ENCODE measurements at regions not wholly inside any gene's neighbourhood (a gene's known extent, or its start where the extent isn't known, plus 50 kb on each side); places are given as distances from the start of the nearest gene placed in this dataset.

DNA sequence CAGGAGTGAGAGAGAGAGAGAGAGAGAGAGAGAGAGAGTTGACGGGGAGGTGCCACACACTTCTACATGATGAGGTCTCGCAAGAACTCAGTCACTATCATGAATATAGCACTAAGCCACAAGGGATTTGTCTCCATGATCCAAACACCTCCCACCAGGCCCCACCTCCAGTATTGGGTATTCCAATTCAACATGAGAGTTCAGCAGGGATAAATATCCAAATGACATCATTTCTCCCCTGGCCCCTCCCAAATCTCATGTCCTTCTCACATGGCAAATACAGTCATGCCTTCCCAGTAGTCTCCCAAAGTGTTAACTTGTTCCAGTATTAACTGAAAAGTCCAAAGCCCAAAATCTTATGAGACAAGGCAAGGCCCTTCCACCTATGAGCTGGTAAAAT lies 330.7 kb downstream of the CDH26 start:
- DNase-seq = no peak

DNA sequence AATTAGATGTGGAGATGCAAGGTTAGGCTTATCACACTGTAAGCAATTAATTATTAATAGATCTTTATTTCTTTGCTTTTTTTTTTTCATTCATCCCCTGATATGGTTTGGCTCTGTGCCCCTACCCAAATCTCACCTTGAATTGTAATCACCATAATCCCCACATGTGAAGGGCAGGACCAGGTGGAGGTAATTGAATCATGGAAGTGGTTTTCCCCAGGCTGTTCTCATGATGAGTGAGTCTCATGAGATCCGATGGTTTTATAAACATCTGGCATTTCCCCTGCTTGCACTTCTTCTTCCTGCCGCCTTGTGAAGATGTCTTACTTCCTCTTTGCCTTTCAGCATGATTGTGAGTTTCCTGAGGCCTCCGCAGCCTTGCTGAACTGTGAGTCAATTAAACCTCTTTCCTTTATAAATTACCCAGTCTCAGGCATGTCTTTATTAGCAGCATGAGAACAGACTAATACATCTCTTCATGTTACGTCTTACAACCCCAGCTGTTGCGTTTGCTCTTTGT lies 333.8 kb downstream of the CDH26 start:
- DNase-seq = no peak

DNA sequence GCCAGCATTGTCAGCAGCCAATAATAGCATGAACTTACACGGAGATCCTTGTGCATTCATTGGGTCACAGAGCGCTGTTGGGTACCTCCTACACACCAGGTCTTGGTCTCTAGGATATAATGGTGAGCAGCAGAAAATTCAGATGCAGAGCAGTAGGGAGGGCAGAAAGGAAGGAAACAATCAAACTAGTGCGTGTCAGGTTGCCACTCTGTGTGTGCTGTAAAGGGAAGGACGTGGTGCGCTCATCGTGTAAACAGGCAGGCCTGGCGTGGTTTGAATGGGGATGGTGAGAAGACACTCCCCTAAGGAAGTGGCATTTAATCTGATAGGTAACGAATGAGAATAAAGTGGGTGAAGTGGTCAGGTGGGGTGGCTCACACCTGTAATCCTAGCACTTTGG lies 336.4 kb downstream of the CDH26 start:
- DNase-seq = no peak

DNA sequence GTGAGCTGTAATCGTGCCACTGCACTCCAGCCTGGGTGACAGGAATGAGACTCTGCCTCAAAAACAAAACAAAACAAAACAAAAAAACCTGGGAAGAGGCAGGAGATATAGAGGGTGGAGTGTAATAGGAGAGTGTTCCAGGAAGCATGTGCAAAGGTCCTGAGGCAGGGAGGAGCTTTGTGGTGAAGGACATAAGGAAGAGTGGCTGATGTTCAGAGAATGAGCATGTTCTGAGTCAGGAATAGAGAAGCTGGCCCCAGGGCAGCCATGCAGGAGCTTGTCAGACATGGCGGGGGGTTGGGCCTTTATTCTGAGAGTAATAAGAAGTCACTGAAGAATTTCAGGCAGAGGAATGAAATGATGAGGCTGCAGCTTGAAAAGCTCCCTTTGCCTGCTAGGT lies 337.0 kb downstream of the CDH26 start:
- no peak for DNase-seq

DNA sequence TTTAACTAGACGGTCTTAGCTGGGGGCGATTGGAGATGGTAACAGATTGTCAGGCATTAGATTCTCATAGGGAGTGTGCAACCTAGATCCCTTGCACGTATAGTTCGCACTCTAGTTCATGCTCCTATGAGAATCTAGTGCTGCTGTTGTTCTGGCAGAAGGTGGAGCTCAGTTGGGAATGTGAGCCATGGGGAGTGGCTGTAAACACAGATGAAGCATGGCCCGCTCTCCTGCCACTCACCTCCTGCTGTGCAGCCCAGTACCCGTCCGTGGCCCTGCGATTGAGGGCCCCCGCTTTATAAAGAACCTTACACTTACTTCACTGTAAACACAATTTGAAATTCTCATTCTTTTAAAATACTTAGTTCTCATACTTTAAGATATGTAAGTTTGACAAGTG lies 339.4 kb downstream of the CDH26 start:
- DNase-seq = no peak

DNA sequence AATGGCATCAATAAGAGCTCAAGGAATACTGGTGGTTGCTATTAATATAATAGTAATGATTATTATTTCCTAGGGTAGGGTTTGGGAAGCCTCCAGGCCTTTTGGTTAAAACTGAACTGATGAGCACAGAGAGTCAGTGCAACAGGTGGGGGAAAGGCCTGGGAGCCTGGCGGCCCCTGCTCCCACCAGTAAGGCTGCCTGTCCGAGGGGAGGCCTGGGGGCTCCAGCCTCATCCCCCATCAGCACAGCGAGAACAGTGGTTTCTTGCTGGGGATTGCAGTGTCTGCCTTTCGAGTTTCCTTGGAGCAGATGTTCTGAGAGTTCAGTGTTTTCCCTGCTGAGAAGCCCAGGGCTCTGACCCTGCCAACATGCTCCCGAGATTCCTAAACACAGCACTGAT lies 340.4 kb downstream of the CDH26 start:
- no peak for DNase-seq

DNA sequence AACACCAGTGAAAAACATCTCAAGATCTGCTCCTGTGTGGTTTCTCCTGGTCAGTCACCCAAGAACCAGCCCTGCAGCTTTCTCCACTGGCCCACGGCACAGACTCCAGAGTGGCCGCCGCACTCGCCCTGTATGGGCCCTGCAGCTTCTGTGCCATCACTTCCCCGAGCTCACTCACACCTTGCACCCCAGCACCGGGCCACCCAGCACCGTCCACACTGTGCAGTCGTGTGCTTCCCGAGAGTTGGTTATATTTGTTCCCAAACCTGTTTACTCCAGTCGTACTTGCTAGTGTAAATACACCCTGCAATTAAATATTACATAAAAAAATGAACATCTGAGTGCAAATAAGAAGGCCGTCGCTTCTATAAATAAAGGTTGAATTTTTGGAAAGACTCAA lies 341.7 kb downstream of the CDH26 start:
- no peak for DNase-seq

DNA sequence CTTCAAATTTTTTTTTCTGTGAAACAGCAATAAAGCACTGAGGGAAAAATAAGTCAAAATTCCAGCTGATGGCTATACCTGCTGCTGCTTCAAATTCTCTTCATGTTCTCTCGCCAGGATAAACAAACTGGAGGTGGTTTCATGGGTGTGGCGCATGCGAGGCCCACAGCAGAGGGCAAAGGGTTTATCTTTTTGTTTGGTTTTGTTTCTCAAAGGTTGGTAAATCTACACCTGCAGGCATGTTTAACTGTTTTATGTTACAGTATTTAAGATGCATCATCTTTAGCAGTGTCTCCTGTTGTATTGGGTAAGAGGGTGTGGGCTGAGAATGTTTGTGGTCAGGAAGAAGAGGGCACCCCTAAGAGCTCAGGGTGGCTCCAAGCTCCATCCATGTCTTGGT lies 342.2 kb downstream of the CDH26 start:
- no peak for DNase-seq

DNA sequence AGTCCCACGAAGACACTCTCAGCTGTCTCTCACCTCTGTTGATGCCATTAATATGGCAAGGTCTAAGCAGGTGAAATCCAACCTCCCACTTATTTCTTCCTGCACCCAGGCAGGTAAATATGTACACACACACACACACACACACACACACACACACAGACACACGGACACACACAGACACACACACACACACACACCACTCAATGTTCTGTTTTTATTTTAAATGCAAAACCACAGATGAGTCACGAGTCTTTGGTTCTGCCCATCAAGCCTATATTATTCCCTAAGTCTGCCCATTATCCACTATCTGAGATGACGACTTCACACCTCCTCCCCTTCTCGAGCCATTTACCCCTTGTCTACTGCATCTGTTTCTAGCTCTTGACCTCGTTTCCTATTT lies 344.7 kb downstream of the CDH26 start:
- DNase-seq = no peak

DNA sequence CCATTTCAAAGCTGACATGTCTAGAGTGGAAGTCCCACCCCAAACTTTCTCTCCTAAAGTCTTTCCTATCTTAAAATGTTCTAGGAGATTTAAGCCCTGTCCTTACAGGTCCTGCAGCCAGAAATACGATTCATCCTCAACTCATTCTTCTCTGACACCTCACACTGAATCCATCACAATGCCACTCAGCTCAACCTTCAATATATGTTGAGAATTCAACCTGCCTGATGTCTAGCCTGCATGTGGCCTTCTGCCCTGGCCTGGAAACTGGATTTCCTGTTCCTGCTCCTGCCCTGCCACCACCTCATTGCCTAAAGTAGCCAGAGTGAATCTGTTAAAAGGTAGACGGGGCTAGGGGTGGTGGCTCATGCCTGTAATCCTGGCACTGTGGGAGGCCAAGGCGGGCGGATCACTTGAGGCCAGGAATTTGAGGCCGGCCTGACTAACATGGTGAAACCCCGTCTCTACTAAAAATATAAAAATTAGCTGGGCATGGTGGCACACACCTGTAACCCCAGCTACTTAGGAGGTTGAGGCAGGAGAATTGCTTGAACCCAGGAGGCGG lies 345.9 kb downstream of the CDH26 start:
- DNase-seq = no peak

DNA sequence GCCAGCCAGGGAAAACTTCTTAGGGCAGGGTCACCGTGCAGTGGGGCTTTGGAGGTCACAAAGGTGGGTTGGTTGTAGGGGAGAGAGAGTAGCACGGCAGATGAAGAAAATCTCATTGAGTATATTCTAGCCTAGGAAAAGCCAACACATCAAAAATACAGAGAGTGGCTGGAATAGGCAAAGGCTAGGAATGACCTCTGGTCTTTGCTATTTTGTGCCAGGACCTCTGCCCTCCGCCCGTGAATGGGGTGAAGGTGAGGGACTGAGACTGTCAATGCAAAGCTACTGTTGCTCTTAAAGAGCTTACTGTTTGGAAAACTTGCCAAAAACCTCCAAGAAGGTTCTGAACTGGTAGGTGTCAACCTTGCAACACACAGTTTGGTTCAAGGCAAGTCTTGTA lies 346.7 kb downstream of the CDH26 start:
- DNase-seq = no peak

DNA sequence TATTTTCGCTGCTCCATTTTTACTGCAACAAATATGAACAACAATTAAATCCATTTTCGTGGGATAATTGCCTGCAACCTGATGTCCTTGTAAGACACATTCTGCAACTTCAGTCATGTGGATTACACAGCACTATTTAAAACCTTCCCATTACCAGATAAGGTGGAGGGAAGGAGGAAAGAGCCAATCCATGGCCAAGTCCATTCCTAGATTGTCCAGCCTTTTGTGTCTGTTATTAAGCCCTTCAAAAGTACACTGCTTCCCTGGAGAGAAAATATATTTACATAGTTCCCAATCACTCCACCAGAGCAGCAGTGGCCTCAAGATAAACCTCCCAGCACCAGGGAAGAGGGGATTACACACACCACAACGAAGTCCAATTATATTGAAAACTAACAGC lies 347.9 kb downstream of the CDH26 start:
- DNase-seq = no peak

DNA sequence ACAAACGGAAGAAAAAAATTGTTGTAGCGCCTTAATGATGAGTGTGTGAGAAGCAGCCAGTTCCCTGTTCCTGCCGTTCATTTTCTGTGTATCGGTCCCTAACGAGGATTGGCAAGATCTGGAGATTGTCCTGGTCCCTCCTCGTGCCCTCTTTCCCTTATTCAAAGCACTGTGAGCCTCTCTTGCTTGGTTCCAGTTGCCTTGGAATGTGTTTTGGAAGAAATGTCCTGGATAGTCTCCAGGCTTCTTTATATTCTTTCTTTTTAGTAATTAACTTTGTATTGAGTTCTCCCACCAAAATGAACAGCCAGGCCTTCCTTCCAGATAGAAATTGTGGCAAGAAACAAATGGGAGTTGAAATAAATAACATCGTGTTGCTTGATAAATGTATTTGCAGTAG lies 348.3 kb downstream of the CDH26 start:
- DNase-seq = no peak

DNA sequence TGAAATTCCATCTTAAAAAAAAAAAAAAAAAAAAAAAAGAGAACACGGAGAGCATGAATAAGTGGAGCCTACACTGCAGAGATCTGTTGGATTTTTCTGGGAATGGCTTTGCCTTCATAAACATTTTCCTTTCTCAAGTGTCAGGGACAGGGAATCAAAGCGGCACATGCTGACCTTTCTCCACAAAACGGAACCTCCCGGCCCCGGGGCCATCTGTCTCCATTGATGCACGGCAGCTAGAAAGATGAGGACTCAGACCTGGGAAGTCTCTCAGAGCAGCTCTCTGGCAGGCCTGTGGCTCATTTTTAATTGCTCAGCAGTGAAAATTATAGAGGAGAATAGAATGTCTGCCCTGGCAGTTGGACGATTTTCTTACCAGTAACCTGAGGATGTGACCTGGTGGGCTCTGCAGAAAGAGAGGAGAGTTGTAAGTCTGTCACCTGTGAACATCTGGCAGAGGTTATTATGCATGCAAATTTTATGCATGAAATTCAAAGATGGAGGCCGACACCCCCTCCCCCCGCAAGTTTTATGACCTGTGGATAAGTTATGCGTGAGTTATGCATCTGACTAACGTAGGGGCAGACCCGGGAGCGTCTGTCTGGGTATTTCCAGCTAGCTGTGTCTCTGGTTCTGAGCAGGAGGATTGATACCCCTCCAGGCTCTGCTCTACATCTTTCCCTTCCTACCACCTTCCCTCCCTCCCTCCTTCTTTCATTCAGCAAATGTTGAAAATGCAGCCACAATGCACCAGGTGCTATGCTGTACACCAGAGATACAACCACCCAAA lies 352.5 kb downstream of the CDH26 start:
- DNase-seq = no peak

DNA sequence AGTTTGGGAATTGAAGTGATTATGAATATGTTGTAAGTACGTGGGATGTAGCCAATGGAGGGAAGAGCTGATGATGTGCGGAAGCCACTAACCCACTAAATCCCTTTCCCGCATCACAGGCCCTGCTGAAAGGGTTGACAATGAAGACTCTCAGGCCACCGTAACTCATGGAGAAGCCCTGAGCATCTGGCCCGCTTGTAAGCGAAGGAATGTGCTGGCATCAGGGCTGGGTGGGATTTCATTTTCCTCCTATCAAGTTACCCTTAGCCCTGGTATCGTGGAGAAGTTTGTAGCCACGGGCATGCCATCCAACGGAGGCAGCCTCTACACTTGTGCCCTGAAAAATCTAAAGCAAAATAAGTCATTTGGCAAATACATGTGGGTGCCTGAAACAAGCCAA lies 355.0 kb downstream of the CDH26 start:
- DNase-seq = no peak

DNA sequence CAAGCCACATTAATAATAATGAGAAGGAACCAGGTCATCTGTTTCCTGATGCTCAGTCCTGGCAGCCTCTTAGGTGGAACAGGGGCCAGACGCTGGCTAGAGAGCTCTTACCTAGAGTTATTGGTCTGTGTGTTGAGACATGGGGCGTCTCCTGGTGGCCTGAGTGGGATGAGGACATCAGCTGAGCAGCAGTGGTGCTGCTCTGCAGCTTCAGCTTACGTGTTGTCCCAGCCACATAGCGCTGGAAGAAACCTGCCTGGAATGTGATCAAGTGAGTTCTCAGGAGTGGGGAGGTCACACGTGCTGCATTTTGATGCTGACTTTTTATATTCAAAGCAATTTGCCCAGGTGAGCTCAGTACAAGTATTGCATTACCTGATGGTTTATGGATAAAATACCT lies 355.4 kb downstream of the CDH26 start:
- DNase-seq = no peak

DNA sequence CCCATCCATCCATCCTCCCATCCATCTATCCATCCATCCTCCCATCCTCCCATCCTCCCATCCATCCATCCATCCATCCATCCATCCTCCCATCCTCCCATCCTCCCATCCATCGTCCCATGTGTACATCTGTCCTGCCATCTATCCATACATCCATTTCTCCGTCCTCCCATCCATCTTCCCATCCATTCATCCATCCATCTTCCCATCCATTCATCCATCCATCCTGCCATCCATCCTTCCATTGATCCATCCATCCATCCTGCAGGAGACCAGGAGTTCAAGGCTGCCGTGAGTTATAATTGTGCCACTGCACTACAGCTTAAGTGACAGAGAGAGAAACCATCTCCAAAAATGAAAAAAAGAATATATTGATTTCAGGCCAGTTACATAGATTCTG lies 356.5 kb downstream of the CDH26 start:
- no peak for DNase-seq

DNA sequence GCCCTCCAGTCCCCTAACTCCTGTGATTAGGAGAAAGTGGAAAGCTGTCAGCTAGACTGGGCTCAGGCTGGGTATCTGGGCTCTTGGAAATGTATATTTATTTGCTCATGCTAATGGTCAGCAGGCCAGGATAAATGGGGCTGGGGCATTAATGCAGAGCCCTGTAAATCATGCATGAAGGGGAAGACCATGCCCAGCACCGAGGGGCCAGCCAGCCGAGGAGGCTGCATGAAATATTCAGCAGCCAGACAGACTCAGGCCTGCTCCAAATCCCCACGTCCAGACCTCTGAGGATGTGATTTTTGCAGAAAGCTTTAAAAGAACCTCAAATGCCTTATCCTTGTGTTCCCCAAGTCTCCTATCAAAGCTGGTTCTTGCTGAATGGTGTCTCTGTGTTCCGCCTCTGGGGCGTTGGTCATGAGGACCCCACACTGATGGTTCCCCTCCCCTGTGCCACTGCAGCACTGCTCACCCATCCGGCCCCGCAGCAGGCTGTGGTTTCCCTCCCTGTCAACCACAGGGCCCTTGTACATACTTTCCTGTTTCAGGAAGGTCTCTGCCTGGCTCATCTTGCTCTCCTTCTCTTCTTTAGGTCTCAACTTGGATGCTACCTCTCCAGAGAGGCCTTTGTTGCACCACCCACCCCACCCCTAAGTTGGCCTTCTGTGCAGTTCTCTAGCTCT lies 358.4 kb downstream of the CDH26 start:
- DNase-seq = no peak

DNA sequence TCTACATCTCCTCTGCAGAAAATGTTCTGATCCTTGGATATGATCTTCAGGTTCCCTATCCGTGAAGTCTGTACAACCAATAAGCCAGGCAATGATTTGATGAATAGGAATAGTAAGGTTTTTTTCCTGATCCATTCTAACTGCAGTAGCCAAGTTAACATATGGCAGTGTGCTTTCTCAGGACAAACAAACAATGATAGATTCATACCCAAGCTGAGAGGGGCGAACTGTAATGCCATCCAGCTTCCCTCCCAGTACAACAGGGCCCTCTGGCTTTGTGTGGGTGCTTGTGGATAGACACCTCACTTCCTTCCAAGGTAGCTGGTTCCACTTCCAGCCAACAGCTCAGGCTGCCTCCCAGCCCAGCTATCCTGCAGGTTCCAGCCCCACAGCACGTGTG lies 359.2 kb downstream of the CDH26 start:
- DNase-seq = no peak

DNA sequence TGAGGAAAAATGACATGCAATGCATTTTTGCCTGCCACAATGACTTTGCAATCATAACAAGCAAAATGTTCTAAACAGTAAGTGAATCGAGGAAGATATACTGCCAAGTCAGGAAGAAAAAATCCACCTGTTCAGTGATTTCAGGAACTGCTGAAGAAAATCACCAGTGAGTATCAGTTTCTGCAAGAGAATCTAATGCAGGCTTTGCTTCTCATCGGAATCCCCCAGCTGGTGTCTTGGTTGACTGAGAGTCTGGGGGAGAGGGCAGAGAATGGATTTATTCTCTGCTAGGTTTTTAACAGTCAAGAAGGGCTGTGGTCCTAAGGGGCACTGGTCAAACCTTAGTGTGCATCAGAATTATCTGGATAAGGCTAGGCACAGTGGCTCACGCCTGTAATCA lies 363.4 kb downstream of the CDH26 start:
- no peak for DNase-seq

DNA sequence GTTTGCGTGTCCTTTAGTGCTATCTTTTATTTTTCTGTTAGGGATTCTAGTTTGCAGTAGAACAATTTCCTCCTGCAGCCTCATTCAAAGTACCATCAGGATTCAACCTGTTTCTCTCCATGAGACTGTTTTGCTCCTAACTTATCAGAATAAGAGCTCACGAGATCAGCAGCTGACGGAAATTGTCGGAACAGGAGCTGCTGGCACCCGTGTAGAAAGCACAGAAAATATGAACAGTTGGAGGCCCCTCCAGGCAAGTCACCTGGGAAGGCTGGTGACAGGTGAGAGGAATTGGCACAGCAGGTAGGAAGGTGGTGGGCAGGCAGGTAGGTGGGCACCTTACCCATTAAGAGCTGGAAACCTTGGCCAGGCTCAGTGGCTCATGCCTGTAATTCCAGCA lies 368.6 kb downstream of the CDH26 start:
- no peak for DNase-seq

DNA sequence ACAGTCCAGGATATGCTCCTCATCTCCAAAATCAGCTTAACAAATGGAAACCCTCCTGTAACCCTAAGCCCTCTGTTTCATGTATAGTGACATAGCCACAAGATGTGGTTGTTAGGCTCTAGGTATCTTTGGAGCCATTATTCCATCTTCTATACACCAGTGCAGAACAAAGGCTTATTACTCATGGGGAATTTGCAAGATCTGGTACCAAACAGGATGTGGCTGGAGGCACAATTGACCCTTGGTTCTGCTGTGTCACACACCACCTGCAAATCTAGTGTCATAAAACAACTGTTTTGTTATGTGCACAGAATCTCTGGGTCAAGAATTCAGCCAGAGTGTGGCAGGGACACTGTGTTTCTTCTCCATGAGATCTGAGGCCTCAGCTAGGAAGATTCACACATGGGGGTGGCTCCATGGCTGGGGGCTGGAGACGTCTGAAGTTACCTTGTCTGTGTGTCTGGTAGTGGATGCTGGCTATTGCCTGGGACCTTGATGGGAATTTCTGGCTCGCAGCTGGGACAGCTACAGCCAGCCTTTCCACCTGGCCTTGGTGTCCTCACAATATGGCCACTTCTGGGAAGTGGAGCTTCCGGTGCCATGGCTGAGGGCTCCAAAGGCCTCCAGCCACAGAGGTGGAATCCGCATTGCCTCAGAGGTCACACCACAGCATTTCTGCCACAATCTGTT lies 369.9 kb downstream of the CDH26 start:
- no peak for DNase-seq

DNA sequence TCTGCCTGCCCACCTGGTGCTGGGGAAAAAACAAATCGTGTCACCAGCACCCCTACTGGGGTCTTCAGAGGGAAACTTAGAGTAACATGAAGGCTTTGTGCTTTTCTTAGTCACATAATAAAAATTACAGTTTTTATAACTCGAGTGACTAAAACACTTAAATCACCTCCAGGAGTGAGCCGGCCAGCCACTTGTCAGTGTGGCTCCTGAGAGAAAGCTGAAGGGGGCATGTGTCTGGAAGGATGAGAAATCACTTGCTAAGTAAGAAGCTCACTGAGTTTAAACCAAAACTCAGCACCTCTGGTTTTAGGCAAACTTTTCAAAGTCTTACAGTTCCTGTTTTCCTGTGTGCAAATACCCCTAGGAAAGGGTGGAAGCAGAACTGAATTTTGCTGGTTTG lies 372.2 kb downstream of the CDH26 start:
- DNase-seq = no peak
